Activated T-helper 17 cell treated with anti-CD3 and anti-CD28 coated beads, Interleukin-2, amount 50 U/mL, for 72 hours (primary cell): ENCODE measurements at regions not wholly inside any gene's neighbourhood (a gene's known extent, or its start where the extent isn't known, plus 50 kb on each side); places are given as distances from the start of the nearest gene placed in this dataset.

ENCODE experiments used
- ATAC-seq: fragments of 150-1000 bp; cut with Tn5 transposase; replicated peaks from 2 replicates; pipeline ENCODE4 v1.10.0; 2021; ENCODE audit warnings: mild to moderate bottlenecking, moderate library complexity
- H3K27ac Mint-ChIP-seq: one replicate; pipeline ENCODE4 v1.8.0; 2022; ENCODE audit warnings: mixed read lengths
- H3K27me3 Mint-ChIP-seq: one replicate; pipeline ENCODE4 v1.8.0; 2022; ENCODE audit warnings: mixed read lengths
- H3K36me3 Mint-ChIP-seq: one replicate; pipeline ENCODE4 v1.8.0; 2022; ENCODE audit warnings: low read depth, mild to moderate bottlenecking, mixed read lengths
- H3K4me1 Mint-ChIP-seq: one replicate; pipeline ENCODE4 v1.8.0; 2022; ENCODE audit warnings: mixed read lengths
- H3K4me3 Mint-ChIP-seq: one replicate; pipeline ENCODE4 v1.8.0; 2022; ENCODE audit warnings: mild to moderate bottlenecking, mixed read lengths
- H3K9me3 Mint-ChIP-seq: one replicate; pipeline ENCODE4 v1.8.0; 2022; ENCODE audit warnings: mixed read lengths

DNA sequence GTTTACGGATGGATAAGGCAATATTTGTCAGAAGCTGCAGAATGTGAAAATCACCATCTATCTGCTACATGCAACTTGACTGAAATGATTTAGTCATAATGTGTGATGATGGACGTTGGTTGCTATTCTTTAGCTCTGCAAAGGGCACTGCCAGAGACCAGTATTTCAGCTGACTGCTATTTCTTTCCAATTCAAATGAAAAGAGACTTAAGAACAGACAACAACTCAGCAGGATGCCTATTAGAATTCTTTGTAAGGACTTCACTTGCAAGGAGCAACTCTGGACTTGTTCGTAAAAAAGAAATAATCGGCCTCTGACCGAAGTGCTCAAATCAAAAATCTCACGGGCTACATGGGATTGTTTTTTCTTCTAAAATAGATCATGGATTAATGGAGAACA, 262.7 kb downstream of the DHX15 start:
- Mint-ChIP-seq H3K36me3 (no peaks in the 10 kb centered on the region), H3K9me3 (peaks cover 3% of the 10 kb centered on the region), H3K27me3 (peaks cover 2% of the 10 kb centered on the region), H3K4me3 (no peak overlapping the region), H3K4me1 (no peaks in the 10 kb centered on the region), H3K27ac (no peak overlapping the region)
- ATAC-seq: no peak

DNA sequence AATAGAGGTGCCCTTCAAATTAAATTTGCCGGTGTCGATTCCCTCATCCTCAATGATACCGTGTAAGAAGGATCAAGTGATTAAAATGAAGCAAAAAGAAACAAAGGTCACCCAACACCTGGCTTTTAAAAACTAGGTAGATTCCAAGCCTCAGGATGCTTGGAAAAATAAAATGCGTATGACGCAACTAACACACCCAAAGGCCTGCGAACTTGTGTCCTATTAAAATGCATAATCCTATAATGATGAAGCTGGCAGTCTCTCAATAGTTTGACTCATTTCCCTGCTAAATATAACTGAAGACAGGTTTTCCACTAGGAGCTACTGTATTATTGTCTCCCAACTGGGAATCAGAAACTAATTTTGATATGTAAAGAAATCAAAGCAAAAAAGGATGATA, 263.2 kb downstream of the DHX15 start:
- H3K4me1 Mint-ChIP-seq: no peaks in the 10 kb centered on the region
- ATAC-seq: no peak

DNA sequence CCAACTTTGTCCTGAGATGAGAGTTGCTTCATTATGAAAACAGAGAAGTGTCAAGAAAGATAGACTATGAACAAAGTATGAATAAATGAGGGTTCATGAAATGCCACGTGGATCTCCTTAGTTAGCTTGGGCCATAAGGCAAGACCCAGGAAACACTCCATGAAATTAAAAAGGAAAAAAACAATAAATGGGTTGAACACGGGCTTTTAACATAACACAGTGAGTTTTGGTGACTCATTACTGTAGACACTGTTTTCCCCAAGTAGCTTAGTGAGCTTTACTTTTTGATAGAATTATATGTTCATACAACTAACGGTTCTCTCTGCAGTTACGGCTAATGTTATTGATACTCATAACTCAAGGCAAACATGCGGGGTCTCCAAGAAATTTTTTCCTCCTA, 265.0 kb downstream of the DHX15 start:
- peaks cover 3% of the 10 kb centered on the region for H3K9me3 Mint-ChIP-seq
- H3K4me3 Mint-ChIP-seq: no peak overlapping the region
- H3K27ac Mint-ChIP-seq: no peak overlapping the region
- no peaks in the 10 kb centered on the region for H3K4me1 Mint-ChIP-seq
- H3K36me3 Mint-ChIP-seq: no peaks in the 10 kb centered on the region
- H3K27me3 Mint-ChIP-seq: peaks cover 2% of the 10 kb centered on the region
- no peak for ATAC-seq

More for the DNA sequence above, 263.2 kb downstream of the DHX15 start:
- Mint-ChIP-seq H3K4me3 (no peak overlapping the region), H3K27me3 (peaks cover 2% of the 10 kb centered on the region), H3K36me3 (no peaks in the 10 kb centered on the region), H3K9me3 (peaks cover 3% of the 10 kb centered on the region), H3K27ac (no peak overlapping the region)

DNA sequence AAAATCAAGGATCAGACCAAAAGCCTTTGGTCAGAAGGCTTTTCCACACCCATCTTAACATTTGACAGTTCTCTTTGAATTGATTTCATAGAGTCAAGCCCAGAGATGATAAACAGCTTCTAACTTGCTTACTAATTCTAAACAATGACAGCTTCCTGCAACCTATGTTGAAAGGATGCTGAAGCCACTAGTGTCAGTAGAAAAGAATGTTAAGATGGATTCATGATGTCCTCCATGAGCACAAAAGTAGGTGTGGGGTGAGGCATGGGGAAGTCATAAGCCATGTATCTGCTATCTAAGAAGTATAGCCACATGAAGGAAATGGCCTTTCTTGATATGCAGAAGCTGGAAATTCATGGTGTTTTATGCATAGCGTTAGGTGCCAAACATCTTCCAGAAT, 269.3 kb downstream of the DHX15 start:
- H3K9me3 Mint-ChIP-seq: no peaks in the 10 kb centered on the region
- no peak overlapping the region for H3K4me3 Mint-ChIP-seq
- H3K27ac Mint-ChIP-seq: no peak overlapping the region
- no peaks in the 10 kb centered on the region for H3K4me1 Mint-ChIP-seq
- no peaks in the 10 kb centered on the region for H3K27me3 Mint-ChIP-seq
- no peaks in the 10 kb centered on the region for H3K36me3 Mint-ChIP-seq
- no peak for ATAC-seq

DNA sequence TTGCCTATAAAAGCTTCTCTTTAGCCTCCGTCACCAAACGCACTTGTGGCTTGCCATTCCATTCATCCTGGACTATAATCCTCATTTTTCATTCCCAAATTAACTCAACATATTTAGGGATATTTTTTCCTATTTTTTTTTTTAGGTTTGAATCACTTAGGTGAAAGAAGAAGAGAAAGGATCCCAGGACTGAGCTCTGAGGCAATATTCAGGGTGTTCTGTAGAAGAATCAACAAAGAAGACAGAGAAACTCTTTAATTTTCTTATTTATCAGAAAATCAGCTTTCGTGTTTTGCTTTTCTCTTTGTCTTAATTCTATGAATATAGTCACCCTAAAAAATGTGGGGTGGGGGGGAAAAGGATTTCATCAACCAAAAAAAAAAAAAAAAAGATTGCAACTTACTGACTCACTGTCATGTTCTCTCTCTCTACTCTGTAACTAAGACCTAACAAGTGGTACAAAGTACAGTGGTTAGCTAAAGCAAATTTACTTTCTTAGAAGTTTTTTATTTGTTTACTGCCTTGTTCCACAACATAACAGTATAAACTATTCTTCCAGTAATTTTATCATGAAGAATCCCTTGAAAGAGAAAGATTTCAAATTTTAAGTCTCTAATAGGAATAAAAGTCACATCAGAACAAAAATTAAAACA, 272.0 kb downstream of the DHX15 start:
- Mint-ChIP-seq H3K4me3 (no peak overlapping the region), H3K9me3 (no peaks in the 10 kb centered on the region), H3K36me3 (no peaks in the 10 kb centered on the region), H3K27me3 (no peaks in the 10 kb centered on the region), H3K27ac (no peak overlapping the region), H3K4me1 (no peaks in the 10 kb centered on the region)
- ATAC-seq: no peak

DNA sequence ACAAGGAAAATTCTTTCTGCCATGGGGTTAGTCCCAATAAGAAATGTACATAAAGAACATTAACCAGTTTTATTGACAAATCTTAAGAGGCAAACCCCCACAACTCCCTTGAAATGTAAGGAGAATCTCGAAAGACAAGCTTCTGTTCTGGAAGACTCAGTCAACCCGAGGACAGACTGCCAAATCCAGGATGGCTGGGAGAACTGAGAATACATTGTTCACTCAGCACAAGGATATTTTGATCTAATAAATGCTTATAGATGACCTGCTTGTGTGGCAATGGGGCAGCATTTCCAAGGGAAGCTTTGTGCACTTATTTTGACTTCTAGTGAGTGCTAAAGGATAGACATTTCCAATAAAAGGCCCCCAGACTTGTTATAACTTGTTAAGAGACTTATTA, 280.4 kb downstream of the DHX15 start:
- H3K4me1 Mint-ChIP-seq: no peaks in the 10 kb centered on the region
- no peak overlapping the region for H3K27ac Mint-ChIP-seq
- H3K4me3 Mint-ChIP-seq: no peak overlapping the region
- no peak for ATAC-seq
- H3K9me3 Mint-ChIP-seq: peaks cover 4% of the 10 kb centered on the region
- peaks cover 15% of the 10 kb centered on the region for H3K27me3 Mint-ChIP-seq
- no peaks in the 10 kb centered on the region for H3K36me3 Mint-ChIP-seq

DNA sequence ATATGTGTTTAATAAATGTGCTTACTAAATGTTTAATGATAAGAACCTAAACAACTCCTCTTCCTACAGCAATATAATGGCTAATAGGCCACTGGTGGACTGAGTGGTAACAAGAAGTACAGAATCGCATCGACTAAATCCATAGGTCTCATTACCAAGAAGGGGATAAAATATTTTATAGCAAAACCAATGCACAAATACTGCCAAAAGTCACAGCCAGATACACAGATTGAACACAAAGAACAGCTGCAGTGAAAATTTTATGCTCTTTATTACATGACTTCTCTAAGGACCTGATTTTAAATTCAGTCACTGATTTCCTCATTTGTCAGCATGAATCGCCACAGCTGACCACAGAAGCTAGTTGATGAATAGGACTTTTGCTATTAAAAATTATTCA, 285.4 kb downstream of the DHX15 start:
- H3K27me3 Mint-ChIP-seq: peaks cover 8% of the 10 kb centered on the region
- no peak overlapping the region for H3K27ac Mint-ChIP-seq
- no peaks in the 10 kb centered on the region for H3K9me3 Mint-ChIP-seq
- H3K4me3 Mint-ChIP-seq: no peak overlapping the region
- H3K36me3 Mint-ChIP-seq: no peaks in the 10 kb centered on the region
- no peaks in the 10 kb centered on the region for H3K4me1 Mint-ChIP-seq
- no peak for ATAC-seq

DNA sequence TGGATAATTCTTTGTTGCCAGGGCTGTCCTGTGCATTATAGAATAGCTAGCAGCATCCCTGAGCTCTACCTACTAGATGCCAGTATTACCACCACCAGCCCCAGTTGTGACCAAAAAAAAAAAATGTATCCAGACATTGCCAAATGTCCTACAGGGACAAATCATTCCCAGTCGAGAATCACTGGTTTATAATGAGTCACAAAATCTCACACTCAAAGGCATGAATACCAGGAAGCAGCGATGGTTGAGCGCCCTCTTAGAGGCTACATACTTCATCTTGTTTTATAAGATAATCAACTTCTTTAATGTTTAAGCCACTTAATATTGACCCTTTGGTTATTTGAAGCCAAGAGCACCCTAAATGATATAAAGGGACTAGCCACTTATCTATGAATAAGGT, 297.3 kb downstream of the DHX15 start:
- no peak for ATAC-seq
- peaks cover 5% of the 10 kb centered on the region for H3K4me1 Mint-ChIP-seq
- H3K4me3 Mint-ChIP-seq: no peak overlapping the region
- no peak overlapping the region for H3K27ac Mint-ChIP-seq
- peaks cover 14% of the 10 kb centered on the region for H3K9me3 Mint-ChIP-seq
- H3K36me3 Mint-ChIP-seq: no peaks in the 10 kb centered on the region
- no peaks in the 10 kb centered on the region for H3K27me3 Mint-ChIP-seq

DNA sequence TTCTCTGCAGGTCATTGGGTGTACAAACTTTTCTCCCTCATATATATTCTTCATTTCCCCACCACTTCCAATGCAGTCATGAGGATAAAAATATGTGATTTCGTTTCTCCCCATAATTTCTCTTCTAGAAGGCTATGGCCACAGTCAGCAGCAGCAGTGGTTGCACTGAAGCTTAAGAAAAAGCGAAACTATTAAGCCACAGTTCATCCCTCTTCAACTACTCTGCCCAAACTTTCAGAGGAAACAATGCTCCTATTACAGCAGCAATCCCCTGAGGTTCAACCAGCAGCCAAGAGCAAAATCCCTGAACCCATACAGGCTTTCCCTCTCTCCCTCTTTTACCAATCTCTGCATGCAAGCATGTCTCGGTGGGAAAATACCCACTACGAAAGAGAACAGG, 298.6 kb downstream of the DHX15 start:
- no peaks in the 10 kb centered on the region for H3K27me3 Mint-ChIP-seq

DNA sequence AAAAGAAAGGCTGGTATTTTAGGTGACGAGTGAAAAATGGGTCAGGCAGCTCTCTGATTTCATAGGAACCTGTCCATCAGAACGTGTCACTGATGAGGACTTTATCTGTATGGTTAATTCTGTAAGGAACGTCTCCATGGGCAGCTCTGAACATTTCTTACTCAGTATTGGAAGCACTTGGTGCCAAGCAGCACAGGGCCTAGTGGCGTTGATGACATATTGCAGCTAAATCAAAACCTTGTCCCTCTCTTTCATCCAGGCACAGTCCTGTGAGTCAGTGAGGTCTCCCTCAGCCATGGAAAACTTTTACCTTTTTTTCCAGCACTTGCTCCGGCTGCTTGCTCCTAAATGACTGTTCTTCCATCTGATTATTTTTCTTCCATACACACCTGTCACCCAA, 301.9 kb downstream of the DHX15 start:
- Mint-ChIP-seq H3K4me1 (no peaks in the 10 kb centered on the region), H3K4me3 (no peak overlapping the region), H3K27ac (no peak overlapping the region), H3K36me3 (no peaks in the 10 kb centered on the region), H3K27me3 (peaks cover 5% of the 10 kb centered on the region), H3K9me3 (peaks cover 5% of the 10 kb centered on the region)
- ATAC-seq: no peak

More for the DNA sequence above, 298.6 kb downstream of the DHX15 start:
- no peak overlapping the region for H3K4me3 Mint-ChIP-seq
- peaks cover 4% of the 10 kb centered on the region for H3K9me3 Mint-ChIP-seq
- H3K4me1 Mint-ChIP-seq: no peaks in the 10 kb centered on the region
- H3K27ac Mint-ChIP-seq: no peak overlapping the region
- H3K36me3 Mint-ChIP-seq: no peaks in the 10 kb centered on the region
- no peak for ATAC-seq

DNA sequence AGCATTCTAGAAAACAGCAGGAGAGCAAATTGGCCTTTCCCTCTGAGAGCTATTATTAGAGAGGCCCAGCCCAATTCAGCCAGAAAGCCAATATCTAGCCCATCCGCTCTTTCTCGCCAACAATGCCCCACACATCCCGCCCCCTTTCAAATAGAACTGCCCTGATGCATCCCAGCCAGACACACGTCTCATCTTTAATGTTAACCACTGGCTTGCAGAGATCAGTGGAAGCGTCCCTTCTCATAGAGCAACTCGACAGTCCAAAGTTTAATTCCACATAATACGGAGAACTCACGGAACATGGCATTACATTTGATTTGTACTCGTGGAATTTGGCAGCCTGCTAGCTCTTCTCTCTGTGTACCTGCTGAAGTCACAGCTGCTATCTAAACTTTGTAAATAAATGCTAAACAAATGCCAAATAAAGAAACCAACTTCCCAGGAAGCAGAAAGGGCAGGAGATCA, 304.4 kb downstream of the DHX15 start:
- no peak for ATAC-seq
- H3K36me3 Mint-ChIP-seq: no peaks in the 10 kb centered on the region
- H3K9me3 Mint-ChIP-seq: peaks cover 5% of the 10 kb centered on the region
- no peak overlapping the region for H3K4me3 Mint-ChIP-seq
- H3K27ac Mint-ChIP-seq: no peak overlapping the region
- peaks cover 7% of the 10 kb centered on the region for H3K27me3 Mint-ChIP-seq
- H3K4me1 Mint-ChIP-seq: no peaks in the 10 kb centered on the region

DNA sequence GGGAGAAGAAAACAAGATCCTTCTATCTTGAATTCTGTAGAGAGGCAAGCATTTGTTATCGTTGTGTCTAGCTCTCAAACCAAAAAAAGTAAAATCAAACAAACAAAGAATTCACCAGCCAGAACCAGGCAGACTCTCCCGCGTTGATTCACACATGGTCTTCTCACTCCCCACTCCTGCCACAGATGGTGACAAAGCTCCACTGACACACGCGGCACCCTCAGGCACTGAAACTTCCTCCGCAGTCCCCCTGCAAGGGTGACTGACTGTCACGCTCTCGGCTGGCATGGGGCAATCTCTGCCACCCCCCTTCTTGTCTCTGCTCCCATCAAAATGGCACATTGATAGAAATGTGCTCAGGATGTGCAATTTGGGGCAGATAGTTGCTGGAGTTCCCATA, 304.9 kb downstream of the DHX15 start:
- H3K4me1 Mint-ChIP-seq: no peaks in the 10 kb centered on the region
- H3K9me3 Mint-ChIP-seq: peaks cover 5% of the 10 kb centered on the region
- H3K27ac Mint-ChIP-seq: no peak overlapping the region
- peaks cover 7% of the 10 kb centered on the region for H3K27me3 Mint-ChIP-seq
- no peak overlapping the region for H3K4me3 Mint-ChIP-seq
- ATAC-seq: no peak
- no peaks in the 10 kb centered on the region for H3K36me3 Mint-ChIP-seq

DNA sequence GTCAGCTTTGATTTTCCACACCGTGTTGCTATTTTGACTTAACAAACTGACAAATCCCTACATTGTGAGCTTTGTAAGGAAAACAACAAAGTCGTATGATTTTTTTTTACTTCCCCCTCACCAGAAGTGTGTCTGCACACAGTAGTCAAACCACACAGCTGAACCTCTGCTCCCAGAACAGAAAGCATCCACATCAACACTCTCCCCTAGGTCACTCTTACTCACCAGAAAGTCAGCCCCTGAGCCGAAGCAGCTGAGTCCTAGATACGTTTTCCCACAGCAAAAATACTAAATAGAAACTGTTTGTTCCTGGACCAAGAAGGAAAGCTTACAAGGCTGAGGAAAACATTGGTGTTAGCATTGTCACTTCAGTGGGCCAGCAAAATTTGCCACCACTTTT, 305.7 kb downstream of the DHX15 start:
- Mint-ChIP-seq H3K4me3 (no peak overlapping the region), H3K27ac (no peak overlapping the region), H3K4me1 (no peaks in the 10 kb centered on the region), H3K27me3 (peaks cover 7% of the 10 kb centered on the region), H3K36me3 (no peaks in the 10 kb centered on the region), H3K9me3 (peaks cover 5% of the 10 kb centered on the region)
- no peak for ATAC-seq

DNA sequence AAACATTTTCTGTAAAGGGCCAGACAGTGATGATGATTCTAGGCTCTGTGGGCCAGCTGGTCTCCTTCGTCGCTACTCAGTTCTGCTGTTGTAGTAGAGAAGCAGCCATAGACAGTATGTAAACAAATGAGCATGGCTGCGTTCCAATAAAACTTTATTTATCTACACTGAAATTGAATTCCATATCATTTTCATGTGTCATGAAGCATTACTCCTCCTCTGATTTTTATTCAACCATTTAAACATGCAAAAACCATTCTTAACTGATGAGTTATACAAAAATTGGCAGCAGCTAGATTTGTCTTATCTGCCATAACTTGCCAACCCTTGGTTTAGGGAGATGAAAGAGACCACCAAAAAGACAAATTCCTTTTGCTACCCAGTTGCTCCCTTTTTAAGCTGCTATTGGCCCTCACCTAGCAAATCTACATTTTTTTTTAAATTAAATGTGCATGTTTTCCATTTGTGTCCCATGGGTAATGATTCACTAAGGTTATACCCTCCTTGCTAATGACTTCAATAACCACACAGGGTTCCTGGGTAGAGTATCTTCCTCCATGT, 309.9 kb downstream of the DHX15 start:
- H3K4me1 Mint-ChIP-seq: no peaks in the 10 kb centered on the region
- no peak overlapping the region for H3K4me3 Mint-ChIP-seq
- no peaks in the 10 kb centered on the region for H3K36me3 Mint-ChIP-seq
- ATAC-seq: no peak
- peaks cover 7% of the 10 kb centered on the region for H3K27me3 Mint-ChIP-seq
- H3K9me3 Mint-ChIP-seq: no peaks in the 10 kb centered on the region
- H3K27ac Mint-ChIP-seq: no peak overlapping the region

DNA sequence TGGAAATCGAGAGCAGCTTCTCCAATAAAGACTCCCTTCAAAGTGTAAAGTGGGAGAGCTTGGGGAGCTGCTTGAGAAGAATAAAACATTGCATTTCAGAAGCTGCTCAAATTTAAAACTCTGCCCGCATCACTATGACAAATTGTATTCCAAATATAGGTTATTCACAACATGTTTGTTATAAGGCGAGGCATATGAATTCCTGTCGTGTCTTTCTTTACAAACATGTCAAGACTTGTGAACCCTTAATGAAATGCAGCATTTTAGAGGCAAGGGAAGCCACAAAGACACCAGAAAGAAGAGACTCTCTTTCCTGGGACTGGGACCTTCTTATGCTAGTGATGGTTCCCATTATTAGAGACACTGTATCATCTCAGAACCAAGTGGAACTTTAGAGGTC, 311.2 kb downstream of the DHX15 start:
- H3K36me3 Mint-ChIP-seq: no peaks in the 10 kb centered on the region
- H3K4me1 Mint-ChIP-seq: no peaks in the 10 kb centered on the region
- no peak overlapping the region for H3K4me3 Mint-ChIP-seq
- H3K27ac Mint-ChIP-seq: no peak overlapping the region
- no peak for ATAC-seq
- peaks cover 4% of the 10 kb centered on the region for H3K27me3 Mint-ChIP-seq
- H3K9me3 Mint-ChIP-seq: no peaks in the 10 kb centered on the region
